Natural killer cell (primary cell): ENCODE measurements at regions not wholly inside any gene's neighbourhood (a gene's known extent, or its start where the extent isn't known, plus 50 kb on each side); places are given as distances from the start of the nearest gene placed in this dataset.

ENCODE experiments used
- ATAC-seq, 3 donors: fragments of 150-1000 bp in 2 of 3; fragments of 200-7000 bp in 1 of 3; cut with Tn5 transposase; 1 replicate in 1 of 3; 2 replicates in 2 of 3; pipeline ENCODE4 v1.10.0; 2021; ENCODE audit warnings: mild to moderate bottlenecking in 2 of 3, moderate library complexity in 2 of 3
- DNase-seq, 2 donors: peaks; one replicate each; pipeline versions ENCODE4 v3.0.0 to v3.0.0-alpha.2; 2013 to 2021; ENCODE audit warnings: mixed read lengths in 1 of 2
- H3K27ac ChIP-seq: one replicate; pipeline ENCODE4 v1.5.1; 2013; ENCODE audit warnings: mild to moderate bottlenecking, low read length
- H3K27me3 ChIP-seq: one replicate; pipeline ENCODE4 v1.6.1; 2013; ENCODE audit warnings: low read length; ENCODE audit not compliant: control insufficient read depth, insufficient read depth
- H3K36me3 ChIP-seq: one replicate; pipeline ENCODE4 v1.6.1; 2013; ENCODE audit warnings: low read length; ENCODE audit not compliant: control insufficient read depth, insufficient read depth
- H3K4me1 ChIP-seq: one replicate; pipeline ENCODE4 v1.6.1; 2013; ENCODE audit warnings: low read length; ENCODE audit not compliant: control insufficient read depth, insufficient read depth
- H3K4me3 ChIP-seq: one replicate; pipeline ENCODE4 v1.5.1; 2013; ENCODE audit warnings: low read length
- H3K9me3 ChIP-seq: one replicate; pipeline ENCODE4 v1.6.1; 2013; ENCODE audit warnings: low read length; ENCODE audit not compliant: control insufficient read depth, insufficient read depth
- H3K27ac Mint-ChIP-seq, 2 donors: one replicate each; pipeline ENCODE4 v1.8.0; 2022; ENCODE audit warnings: mild to moderate bottlenecking in 2 of 2, mixed read lengths in 2 of 2, moderate library complexity in 1 of 2
- H3K27me3 Mint-ChIP-seq, 2 donors: one replicate each; pipeline ENCODE4 v1.8.0; 2022; ENCODE audit warnings: low read depth in 2 of 2, mixed read lengths in 2 of 2
- H3K36me3 Mint-ChIP-seq: one replicate; pipeline ENCODE4 v1.8.0; 2022; ENCODE audit warnings: mixed read lengths
- H3K4me1 Mint-ChIP-seq, 2 donors: one replicate each; pipeline ENCODE4 v1.8.0; 2022; ENCODE audit warnings: mixed read lengths in 2 of 2
- H3K4me3 Mint-ChIP-seq: one replicate; pipeline ENCODE4 v1.8.0; 2022; ENCODE audit warnings: mild to moderate bottlenecking, moderate library complexity, mixed read lengths
- H3K9me3 Mint-ChIP-seq, 2 donors: one replicate each; pipeline ENCODE4 v1.8.0; 2022; ENCODE audit warnings: mixed read lengths in 2 of 2
- WGBS: methylation state at CpG from one replicate; pipeline ENCODE4 v1.1.7; 2013; ENCODE audit warnings: missing lambda C conversion rate; ENCODE audit not compliant: insufficient coverage; 5-methylcytosine and 5-hydroxymethylcytosine counted together
- intact Hi-C: fragments of 100-400 bp; cut with micrococcal nuclease; formaldehyde crosslinking; loops from one replicate; pipeline ENCODE4 v1.14.2; 2022
- TF ChIP-seq, protein P1 (sequence below): fragments of 200-600 bp; IDR thresholded peaks from one replicate; pipeline ENCODE4 v1.8.0; 2022; ENCODE audit warnings: antibody characterized with exemption

GRCh38 chr3:117629505-117629904 lies 919.9 kb downstream of the TUSC7 start:
- 91% methylated on average over 9 of the region's 9 CpGs for WGBS
- Mint-ChIP-seq H3K36me3 (no peaks in the 10 kb centered on the region), H3K27me3 (no peaks in the 10 kb centered on the region), H3K27ac (no peak overlapping the region), H3K9me3 (peaks cover 0 to 8% of the 10 kb centered on the region in 2 donors), H3K4me1 (no peaks in the 10 kb centered on the region), H3K4me3 (no peak overlapping the region)
- H3K36me3 ChIP-seq = no peaks in the 10 kb centered on the region
- no peak for ATAC-seq
- intact Hi-C loops = no loop called here
- DNase-seq = no peak
- no peaks in the 10 kb centered on the region for H3K4me1 ChIP-seq
- no peaks in the 10 kb centered on the region for H3K27me3 ChIP-seq
- no peak overlapping the region for H3K4me3 ChIP-seq
- TF ChIP-seq, protein P1, sequence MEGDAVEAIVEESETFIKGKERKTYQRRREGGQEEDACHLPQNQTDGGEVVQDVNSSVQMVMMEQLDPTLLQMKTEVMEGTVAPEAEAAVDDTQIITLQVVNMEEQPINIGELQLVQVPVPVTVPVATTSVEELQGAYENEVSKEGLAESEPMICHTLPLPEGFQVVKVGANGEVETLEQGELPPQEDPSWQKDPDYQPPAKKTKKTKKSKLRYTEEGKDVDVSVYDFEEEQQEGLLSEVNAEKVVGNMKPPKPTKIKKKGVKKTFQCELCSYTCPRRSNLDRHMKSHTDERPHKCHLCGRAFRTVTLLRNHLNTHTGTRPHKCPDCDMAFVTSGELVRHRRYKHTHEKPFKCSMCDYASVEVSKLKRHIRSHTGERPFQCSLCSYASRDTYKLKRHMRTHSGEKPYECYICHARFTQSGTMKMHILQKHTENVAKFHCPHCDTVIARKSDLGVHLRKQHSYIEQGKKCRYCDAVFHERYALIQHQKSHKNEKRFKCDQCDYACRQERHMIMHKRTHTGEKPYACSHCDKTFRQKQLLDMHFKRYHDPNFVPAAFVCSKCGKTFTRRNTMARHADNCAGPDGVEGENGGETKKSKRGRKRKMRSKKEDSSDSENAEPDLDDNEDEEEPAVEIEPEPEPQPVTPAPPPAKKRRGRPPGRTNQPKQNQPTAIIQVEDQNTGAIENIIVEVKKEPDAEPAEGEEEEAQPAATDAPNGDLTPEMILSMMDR = no peak
- H3K9me3 ChIP-seq = no peaks in the 10 kb centered on the region
- H3K27ac ChIP-seq = no peak overlapping the region

DNA sequence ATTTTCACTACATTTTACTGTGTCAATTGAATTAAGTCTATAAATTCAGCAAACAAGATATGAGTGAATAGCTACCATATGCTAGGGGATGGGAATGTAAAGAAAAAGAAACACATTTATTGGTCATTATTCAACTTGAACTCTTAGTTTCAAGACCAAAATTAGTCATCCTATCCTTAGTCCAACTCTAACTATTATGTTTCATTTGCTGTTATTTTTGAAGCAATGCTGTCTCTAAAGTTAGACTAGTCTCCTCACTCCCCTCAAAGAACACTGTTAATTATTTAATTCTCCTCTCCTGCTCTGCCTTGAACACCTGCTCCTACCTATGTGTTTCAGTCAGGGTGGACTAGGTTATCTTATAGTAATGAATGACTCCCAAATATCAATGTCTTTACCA lies 920.9 kb downstream of the TUSC7 start:
- Mint-ChIP-seq H3K4me3 (no peak overlapping the region), H3K27me3 (no peaks in the 10 kb centered on the region), H3K27ac (no peak overlapping the region), H3K4me1 (no peaks in the 10 kb centered on the region), H3K36me3 (no peaks in the 10 kb centered on the region), H3K9me3 (peaks cover 3 to 11% of the 10 kb centered on the region in 2 donors)
- H3K27me3 ChIP-seq = no peaks in the 10 kb centered on the region
- H3K27ac ChIP-seq = no peak overlapping the region
- DNase-seq = no peak
- ATAC-seq = no peak
- TF ChIP-seq, protein P1 = no peak
- intact Hi-C loops = no loop called here
- no peaks in the 10 kb centered on the region for H3K4me1 ChIP-seq
- H3K4me3 ChIP-seq = no peak overlapping the region
- H3K9me3 ChIP-seq = no peaks in the 10 kb centered on the region
- H3K36me3 ChIP-seq = no peaks in the 10 kb centered on the region

DNA sequence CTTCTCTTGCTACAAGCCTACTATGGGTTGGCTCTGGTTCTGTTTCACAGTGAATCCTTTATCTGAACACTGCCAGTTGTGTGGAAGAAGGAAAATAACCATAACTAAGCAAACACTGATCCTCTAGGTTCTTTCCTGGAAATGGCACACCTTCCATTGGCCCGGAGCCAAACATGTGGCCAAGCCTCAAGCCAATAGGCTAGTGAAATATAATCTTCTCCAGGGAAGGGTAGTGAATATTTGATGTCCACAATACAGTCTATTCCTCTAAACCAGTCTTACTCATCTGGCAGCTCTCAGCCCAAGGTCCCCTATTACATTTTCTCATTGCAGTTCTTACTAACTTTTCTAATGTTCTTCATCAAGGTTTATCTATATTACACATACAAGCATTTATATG lies 921.3 kb downstream of the TUSC7 start:
- ATAC-seq = no peak
- H3K27ac Mint-ChIP-seq = no peak overlapping the region
- no peaks in the 10 kb centered on the region for H3K4me1 Mint-ChIP-seq
- intact Hi-C loops = no loop called here
- Histone ChIP-seq H3K4me3 (no peak overlapping the region), H3K27ac (no peak overlapping the region), H3K36me3 (no peaks in the 10 kb centered on the region), H3K9me3 (no peaks in the 10 kb centered on the region), H3K4me1 (no peaks in the 10 kb centered on the region), H3K27me3 (no peaks in the 10 kb centered on the region)
- H3K9me3 Mint-ChIP-seq = peaks cover 3 to 13% of the 10 kb centered on the region in 2 donors
- no peaks in the 10 kb centered on the region for H3K27me3 Mint-ChIP-seq
- no CpG with 5 or more reads among the region's 1 CpG for WGBS
- TF ChIP-seq, protein P1 = no peak
- H3K4me3 Mint-ChIP-seq = no peak overlapping the region
- DNase-seq = no peak
- no peaks in the 10 kb centered on the region for H3K36me3 Mint-ChIP-seq

DNA sequence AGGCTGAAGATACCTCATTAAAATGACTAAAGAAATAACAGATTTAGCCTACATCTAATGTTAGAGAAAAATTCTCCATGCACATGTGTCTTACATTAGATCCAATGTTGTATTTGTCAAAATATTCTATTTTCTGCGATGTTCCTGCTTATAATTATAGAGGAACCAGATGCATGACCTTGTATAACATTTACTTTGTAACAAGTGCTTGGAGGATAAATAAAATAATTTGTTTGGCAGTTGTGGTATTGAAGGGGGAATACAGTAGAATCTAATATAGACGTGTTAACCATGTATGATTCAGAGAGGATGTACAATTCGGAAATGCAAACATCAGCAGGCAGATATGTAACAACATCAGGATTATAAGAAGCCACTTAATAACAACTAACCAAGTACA lies 922.2 kb downstream of the TUSC7 start:
- DNase-seq = no peak
- WGBS = 87% methylated on average over 2 of the region's 3 CpGs
- H3K9me3 Mint-ChIP-seq = peaks cover 3 to 13% of the 10 kb centered on the region in 2 donors

More for the DNA sequence above, 922.2 kb downstream of the TUSC7 start:
- intact Hi-C loops = no loop called here
- H3K27ac ChIP-seq = no peak overlapping the region
- no peak for ATAC-seq
- H3K9me3 ChIP-seq = no peaks in the 10 kb centered on the region
- Mint-ChIP-seq H3K36me3 (no peaks in the 10 kb centered on the region), H3K4me1 (no peaks in the 10 kb centered on the region), H3K4me3 (no peak overlapping the region), H3K27me3 (no peaks in the 10 kb centered on the region), H3K27ac (no peak overlapping the region)
- no peak overlapping the region for H3K4me3 ChIP-seq
- no peaks in the 10 kb centered on the region for H3K27me3 ChIP-seq
- H3K36me3 ChIP-seq = no peaks in the 10 kb centered on the region
- TF ChIP-seq, protein P1 = no peak
- H3K4me1 ChIP-seq = no peaks in the 10 kb centered on the region
